SK-N-SH treated with all-trans-retinoic acid at 6 μM for 48 hours (cell line): ENCODE measurements at regions not wholly inside any gene's neighbourhood (a gene's known extent, or its start where the extent isn't known, plus 50 kb on each side); places are given as distances from the start of the nearest gene placed in this dataset.

Experiments
- ATAC-seq: fragments of 200-7000 bp; cut with Tn5 transposase; 3 replicates; pipeline ENCODE4 v1.9.1; 2020; ENCODE audit warnings: mild to moderate bottlenecking, moderate library complexity
- ARNTL ChIP-seq: fragments of 450-650 bp; formaldehyde crosslinking; IDR thresholded peaks from 2 replicates; pipeline ENCODE4 v1.5.0; 2020; ENCODE audit warnings: low read depth, mild to moderate bottlenecking, moderate library complexity, borderline replicate concordance
- BACH2 ChIP-seq: fragments of 250-450 bp; sonication (Bioruptor Pico); IDR thresholded peaks from 2 replicates; pipeline ENCODE4 v1.9.0; 2021; ENCODE audit warnings: mild to moderate bottlenecking, borderline replicate concordance
- CSDC2 ChIP-seq: fragments of 250-450 bp; sonication (Bioruptor Pico); IDR thresholded peaks from 2 replicates; pipeline ENCODE4 v1.5.0; 2020; ENCODE audit warnings: mild to moderate bottlenecking, moderate library complexity
- ESRRG ChIP-seq: fragments of 250-450 bp; sonication (Bioruptor Pico); IDR thresholded peaks from 2 replicates; pipeline ENCODE4 v1.6.1; 2021; ENCODE audit warnings: mild to moderate bottlenecking
- GLIS3 ChIP-seq: fragments of 250-450 bp; sonication (Bioruptor Pico); IDR thresholded peaks from 2 replicates; pipeline ENCODE4 v1.5.0; 2020; ENCODE audit warnings: mild to moderate bottlenecking, moderate library complexity
- ISL1 ChIP-seq: fragments of 250-450 bp; sonication (Bioruptor Pico); IDR thresholded peaks from 2 replicates; pipeline ENCODE4 v2.1.2; 2022; ENCODE audit warnings: mild to moderate bottlenecking, moderate library complexity
- OSR1 ChIP-seq: fragments of 250-450 bp; sonication (Bioruptor Pico); IDR thresholded peaks from 2 replicates; pipeline ENCODE4 v1.8.0; 2022; ENCODE audit warnings: moderate library complexity, mild to moderate bottlenecking, inconsistent platforms
- PPARA ChIP-seq: fragments of 250-450 bp; sonication (Bioruptor Pico); IDR thresholded peaks from 2 replicates; pipeline ENCODE4 v1.5.0; 2020; ENCODE audit warnings: mild to moderate bottlenecking, borderline replicate concordance
- RARB ChIP-seq: fragments of 250-450 bp; sonication (Bioruptor Pico); IDR thresholded peaks from 2 replicates; pipeline ENCODE4 v1.8.0; 2021; ENCODE audit warnings: mild to moderate bottlenecking, moderate library complexity
- SNAI2 ChIP-seq: fragments of 250-450 bp; sonication (Bioruptor Pico); IDR thresholded peaks from 2 replicates; pipeline ENCODE4 v1.5.0; 2020; ENCODE audit warnings: mild to moderate bottlenecking, moderate library complexity
- TOX ChIP-seq: fragments of 250-450 bp; sonication (Bioruptor Pico); IDR thresholded peaks from 2 replicates; pipeline ENCODE4 v1.8.0; 2021; ENCODE audit warnings: mild to moderate bottlenecking, moderate library complexity, borderline replicate concordance
- ZC3H10 ChIP-seq: fragments of 250-450 bp; sonication (Bioruptor Pico); IDR thresholded peaks from 2 replicates; pipeline ENCODE4 v1.5.1; 2021; ENCODE audit warnings: mild to moderate bottlenecking, moderate library complexity
- ZFP3 ChIP-seq: fragments of 250-450 bp; sonication (Bioruptor Pico); IDR thresholded peaks from 2 replicates; pipeline ENCODE4 v1.5.0; 2020; ENCODE audit warnings: mild to moderate bottlenecking, moderate library complexity
- ZFP30 ChIP-seq: fragments of 450-650 bp; formaldehyde crosslinking; IDR thresholded peaks from 2 replicates; pipeline ENCODE4 v1.5.0; 2022; ENCODE audit warnings: mild to moderate bottlenecking, moderate library complexity
- ZNF565 ChIP-seq: fragments of 450-650 bp; formaldehyde crosslinking; conservative IDR thresholded peaks from 2 replicates; pipeline ENCODE4 v1.5.0; 2020; ENCODE audit warnings: low read depth, mild to moderate bottlenecking, moderate library complexity
- ZNF8 ChIP-seq: fragments of 450-650 bp; formaldehyde crosslinking; IDR thresholded peaks from 2 replicates; pipeline ENCODE4 v1.5.0; 2020; ENCODE audit warnings: mild to moderate bottlenecking, moderate library complexity
- TF ChIP-seq, protein P1 (sequence below): fragments of 250-450 bp; sonication (Bioruptor Pico); IDR thresholded peaks from 2 replicates; pipeline ENCODE4 v1.5.1; 2021; ENCODE audit warnings: mild to moderate bottlenecking, moderate library complexity
- TF ChIP-seq, protein P2 (sequence below): fragments of 250-450 bp; sonication (Bioruptor Pico); IDR thresholded peaks from 2 replicates; pipeline ENCODE4 v1.8.0; 2020; ENCODE audit warnings: mild to moderate bottlenecking, moderate library complexity, borderline replicate concordance
- TF ChIP-seq, protein P3 (sequence below): fragments of 250-450 bp; sonication (Bioruptor Pico); IDR thresholded peaks from 2 replicates; pipeline ENCODE4 v1.8.0; 2021; ENCODE audit warnings: low read depth, mild to moderate bottlenecking, moderate library complexity, borderline replicate concordance
- TF ChIP-seq, protein P4 (sequence below): fragments of 250-450 bp; sonication (Bioruptor Pico); IDR thresholded peaks from 2 replicates; pipeline ENCODE4 v1.5.0; 2020; ENCODE audit warnings: mild to moderate bottlenecking, moderate library complexity
- TF ChIP-seq, protein P5 (sequence below): fragments of 250-450 bp; sonication (Bioruptor Pico); IDR thresholded peaks from 2 replicates; pipeline ENCODE4 v1.5.1; 2020; ENCODE audit warnings: low read depth, mild to moderate bottlenecking, moderate library complexity

DNA sequence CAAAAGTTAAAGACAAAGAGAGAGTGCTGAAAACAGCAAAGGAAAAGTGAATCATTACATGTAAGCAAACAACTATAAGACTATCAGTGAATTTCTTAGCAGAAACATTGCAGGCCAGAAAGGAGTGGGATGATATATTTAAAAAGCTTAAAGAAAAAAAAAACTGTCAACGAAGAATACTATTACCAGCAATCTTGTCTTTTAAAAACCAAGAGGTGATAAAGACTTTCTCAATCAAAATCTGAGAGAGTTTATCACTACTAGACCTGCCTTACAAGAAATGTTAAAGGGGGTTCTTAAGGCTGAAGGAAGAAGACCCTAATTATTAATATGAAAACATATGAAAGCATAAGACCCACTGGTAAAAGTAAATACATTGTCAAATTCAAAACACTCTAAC lies 132.5 kb upstream of the ZCCHC13 start:
- TF ChIP-seq ARNTL (CRISPR knock-in tag) = no peak
- no peak for TF ChIP-seq PPARA (CRISPR knock-in tag)
- TF ChIP-seq, protein P1, sequence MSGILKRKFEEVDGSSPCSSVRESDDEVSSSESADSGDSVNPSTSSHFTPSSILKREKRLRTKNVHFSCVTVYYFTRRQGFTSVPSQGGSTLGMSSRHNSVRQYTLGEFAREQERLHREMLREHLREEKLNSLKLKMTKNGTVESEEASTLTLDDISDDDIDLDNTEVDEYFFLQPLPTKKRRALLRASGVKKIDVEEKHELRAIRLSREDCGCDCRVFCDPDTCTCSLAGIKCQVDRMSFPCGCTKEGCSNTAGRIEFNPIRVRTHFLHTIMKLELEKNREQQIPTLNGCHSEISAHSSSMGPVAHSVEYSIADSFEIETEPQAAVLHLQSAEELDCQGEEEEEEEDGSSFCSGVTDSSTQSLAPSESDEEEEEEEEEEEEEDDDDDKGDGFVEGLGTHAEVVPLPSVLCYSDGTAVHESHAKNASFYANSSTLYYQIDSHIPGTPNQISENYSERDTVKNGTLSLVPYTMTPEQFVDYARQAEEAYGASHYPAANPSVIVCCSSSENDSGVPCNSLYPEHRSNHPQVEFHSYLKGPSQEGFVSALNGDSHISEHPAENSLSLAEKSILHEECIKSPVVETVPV (CRISPR knock-in tag) = no peak
- TF ChIP-seq ZFP3 (CRISPR knock-in tag) = no peak
- no peak for TF ChIP-seq SNAI2 (CRISPR knock-in tag)
- no peak for TF ChIP-seq GLIS3 (CRISPR knock-in tag)
- no peak for TF ChIP-seq ESRRG (CRISPR knock-in tag)
- no peak for TF ChIP-seq ISL1 (CRISPR knock-in tag)
- TF ChIP-seq ZNF565 (CRISPR knock-in tag) = no peak
- TF ChIP-seq ZFP30 (CRISPR knock-in tag) = no peak
- TF ChIP-seq TOX = no peak
- no peak for TF ChIP-seq CSDC2
- TF ChIP-seq, protein P2, sequence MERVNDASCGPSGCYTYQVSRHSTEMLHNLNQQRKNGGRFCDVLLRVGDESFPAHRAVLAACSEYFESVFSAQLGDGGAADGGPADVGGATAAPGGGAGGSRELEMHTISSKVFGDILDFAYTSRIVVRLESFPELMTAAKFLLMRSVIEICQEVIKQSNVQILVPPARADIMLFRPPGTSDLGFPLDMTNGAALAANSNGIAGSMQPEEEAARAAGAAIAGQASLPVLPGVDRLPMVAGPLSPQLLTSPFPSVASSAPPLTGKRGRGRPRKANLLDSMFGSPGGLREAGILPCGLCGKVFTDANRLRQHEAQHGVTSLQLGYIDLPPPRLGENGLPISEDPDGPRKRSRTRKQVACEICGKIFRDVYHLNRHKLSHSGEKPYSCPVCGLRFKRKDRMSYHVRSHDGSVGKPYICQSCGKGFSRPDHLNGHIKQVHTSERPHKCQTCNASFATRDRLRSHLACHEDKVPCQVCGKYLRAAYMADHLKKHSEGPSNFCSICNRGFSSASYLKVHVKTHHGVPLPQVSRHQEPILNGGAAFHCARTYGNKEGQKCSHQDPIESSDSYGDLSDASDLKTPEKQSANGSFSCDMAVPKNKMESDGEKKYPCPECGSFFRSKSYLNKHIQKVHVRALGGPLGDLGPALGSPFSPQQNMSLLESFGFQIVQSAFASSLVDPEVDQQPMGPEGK = no peak
- TF ChIP-seq ZNF8 (CRISPR knock-in tag) = no peak
- TF ChIP-seq, protein P3, sequence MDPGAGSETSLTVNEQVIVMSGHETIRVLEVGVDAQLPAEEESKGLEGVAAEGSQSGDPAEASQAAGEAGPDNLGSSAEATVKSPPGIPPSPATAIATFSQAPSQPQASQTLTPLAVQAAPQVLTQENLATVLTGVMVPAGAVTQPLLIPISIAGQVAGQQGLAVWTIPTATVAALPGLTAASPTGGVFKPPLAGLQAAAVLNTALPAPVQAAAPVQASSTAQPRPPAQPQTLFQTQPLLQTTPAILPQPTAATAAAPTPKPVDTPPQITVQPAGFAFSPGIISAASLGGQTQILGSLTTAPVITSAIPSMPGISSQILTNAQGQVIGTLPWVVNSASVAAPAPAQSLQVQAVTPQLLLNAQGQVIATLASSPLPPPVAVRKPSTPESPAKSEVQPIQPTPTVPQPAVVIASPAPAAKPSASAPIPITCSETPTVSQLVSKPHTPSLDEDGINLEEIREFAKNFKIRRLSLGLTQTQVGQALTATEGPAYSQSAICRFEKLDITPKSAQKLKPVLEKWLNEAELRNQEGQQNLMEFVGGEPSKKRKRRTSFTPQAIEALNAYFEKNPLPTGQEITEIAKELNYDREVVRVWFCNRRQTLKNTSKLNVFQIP = no peak
- TF ChIP-seq OSR1 (CRISPR knock-in tag) = no peak
- no peak for TF ChIP-seq RARB (CRISPR knock-in tag)
- TF ChIP-seq BACH2 (CRISPR knock-in tag) = no peak
- TF ChIP-seq, protein P4, sequence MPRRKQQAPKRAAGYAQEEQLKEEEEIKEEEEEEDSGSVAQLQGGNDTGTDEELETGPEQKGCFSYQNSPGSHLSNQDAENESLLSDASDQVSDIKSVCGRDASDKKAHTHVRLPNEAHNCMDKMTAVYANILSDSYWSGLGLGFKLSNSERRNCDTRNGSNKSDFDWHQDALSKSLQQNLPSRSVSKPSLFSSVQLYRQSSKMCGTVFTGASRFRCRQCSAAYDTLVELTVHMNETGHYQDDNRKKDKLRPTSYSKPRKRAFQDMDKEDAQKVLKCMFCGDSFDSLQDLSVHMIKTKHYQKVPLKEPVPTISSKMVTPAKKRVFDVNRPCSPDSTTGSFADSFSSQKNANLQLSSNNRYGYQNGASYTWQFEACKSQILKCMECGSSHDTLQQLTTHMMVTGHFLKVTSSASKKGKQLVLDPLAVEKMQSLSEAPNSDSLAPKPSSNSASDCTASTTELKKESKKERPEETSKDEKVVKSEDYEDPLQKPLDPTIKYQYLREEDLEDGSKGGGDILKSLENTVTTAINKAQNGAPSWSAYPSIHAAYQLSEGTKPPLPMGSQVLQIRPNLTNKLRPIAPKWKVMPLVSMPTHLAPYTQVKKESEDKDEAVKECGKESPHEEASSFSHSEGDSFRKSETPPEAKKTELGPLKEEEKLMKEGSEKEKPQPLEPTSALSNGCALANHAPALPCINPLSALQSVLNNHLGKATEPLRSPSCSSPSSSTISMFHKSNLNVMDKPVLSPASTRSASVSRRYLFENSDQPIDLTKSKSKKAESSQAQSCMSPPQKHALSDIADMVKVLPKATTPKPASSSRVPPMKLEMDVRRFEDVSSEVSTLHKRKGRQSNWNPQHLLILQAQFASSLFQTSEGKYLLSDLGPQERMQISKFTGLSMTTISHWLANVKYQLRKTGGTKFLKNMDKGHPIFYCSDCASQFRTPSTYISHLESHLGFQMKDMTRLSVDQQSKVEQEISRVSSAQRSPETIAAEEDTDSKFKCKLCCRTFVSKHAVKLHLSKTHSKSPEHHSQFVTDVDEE (CRISPR knock-in tag) = no peak
- TF ChIP-seq, all 23 proteins: peak for 0
- ATAC-seq = no peak

DNA sequence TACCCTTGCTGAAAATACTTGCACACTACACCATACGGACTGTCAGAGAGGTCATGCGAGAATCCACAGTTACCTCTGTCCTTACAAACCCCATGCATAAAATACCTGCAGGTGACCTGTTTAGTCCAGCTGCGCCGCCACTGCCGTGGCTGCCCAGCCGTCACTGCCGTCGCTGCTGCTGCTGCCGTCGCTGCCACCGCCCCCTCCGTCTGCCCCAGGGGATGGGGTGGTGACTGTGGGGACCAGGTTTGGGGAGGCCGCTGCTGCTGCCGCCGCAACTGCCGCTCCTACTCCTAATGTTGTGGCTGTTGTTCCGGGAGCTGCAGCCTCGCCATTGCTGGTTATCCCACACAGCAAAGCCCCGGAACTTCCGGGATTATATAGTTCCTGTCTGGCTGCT lies 141.8 kb upstream of the ZCCHC13 start:
- ATAC-seq = no peak
- TF ChIP-seq ZC3H10 (CRISPR knock-in tag) = no peak
- TF ChIP-seq ZFP3 (CRISPR knock-in tag) = no peak
- TF ChIP-seq ISL1 (CRISPR knock-in tag) = no peak
- no peak for TF ChIP-seq OSR1 (CRISPR knock-in tag)
- no peak for TF ChIP-seq BACH2 (CRISPR knock-in tag)
- no peak for TF ChIP-seq CSDC2
- no peak for TF ChIP-seq PPARA (CRISPR knock-in tag)
- no peak for TF ChIP-seq SNAI2 (CRISPR knock-in tag)
- TF ChIP-seq, protein P2 = no peak
- TF ChIP-seq, protein P1 (CRISPR knock-in tag) = no peak
- TF ChIP-seq ESRRG (CRISPR knock-in tag) = no peak
- no peak for TF ChIP-seq TOX
- TF ChIP-seq ARNTL (CRISPR knock-in tag) = no peak
- TF ChIP-seq, protein P3 = no peak
- no peak for TF ChIP-seq ZFP30 (CRISPR knock-in tag)
- TF ChIP-seq, protein P5, sequence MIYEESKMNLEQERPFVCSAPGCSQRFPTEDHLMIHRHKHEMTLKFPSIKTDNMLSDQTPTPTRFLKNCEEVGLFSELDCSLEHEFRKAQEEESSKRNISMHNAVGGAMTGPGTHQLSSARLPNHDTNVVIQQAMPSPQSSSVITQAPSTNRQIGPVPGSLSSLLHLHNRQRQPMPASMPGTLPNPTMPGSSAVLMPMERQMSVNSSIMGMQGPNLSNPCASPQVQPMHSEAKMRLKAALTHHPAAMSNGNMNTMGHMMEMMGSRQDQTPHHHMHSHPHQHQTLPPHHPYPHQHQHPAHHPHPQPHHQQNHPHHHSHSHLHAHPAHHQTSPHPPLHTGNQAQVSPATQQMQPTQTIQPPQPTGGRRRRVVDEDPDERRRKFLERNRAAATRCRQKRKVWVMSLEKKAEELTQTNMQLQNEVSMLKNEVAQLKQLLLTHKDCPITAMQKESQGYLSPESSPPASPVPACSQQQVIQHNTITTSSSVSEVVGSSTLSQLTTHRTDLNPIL (CRISPR knock-in tag) = no peak
